H54 (cell line): ENCODE measurements at regions not wholly inside any gene's neighbourhood (a gene's known extent, or its start where the extent isn't known, plus 50 kb on each side); places are given as distances from the start of the nearest gene placed in this dataset.

Experiments used
- DNase-seq: peaks from one replicate; pipeline ENCODE4 v3.0.0; 2011; ENCODE audit warnings: low spot score, mixed read lengths; ENCODE audit not compliant: insufficient read length
- FAIRE-seq: peaks from 3 replicates; lab custom pipeline; 2011; peaks lifted over from hg19 to GRCh38; lab: Jason Lieb, UNC
- POLR2A ChIP-seq: IDR thresholded peaks from 2 replicates; pipeline ENCODE4 v1.6.1; 2011; ENCODE audit warnings: low read depth, mild to moderate bottlenecking, low read length

DNA sequence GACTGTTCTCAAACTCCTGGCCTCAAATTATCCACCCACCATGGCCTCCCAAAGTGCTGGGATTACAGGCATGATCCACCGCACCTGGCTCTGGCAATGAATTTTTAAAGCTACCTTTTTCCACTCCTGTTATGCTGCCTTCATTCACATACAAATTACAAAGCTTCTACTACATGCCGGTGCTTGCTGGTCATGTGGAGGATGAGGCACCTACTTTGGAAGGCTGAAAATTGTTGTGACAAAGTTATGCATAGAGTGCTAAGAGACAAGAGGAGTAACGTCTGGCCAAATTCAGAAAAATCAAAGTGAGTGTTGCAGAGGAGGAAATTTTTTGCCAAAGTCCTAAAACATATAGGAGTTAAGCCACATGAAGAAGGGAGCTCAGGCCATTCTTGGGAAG is 191.7 kb upstream of the PPFIA2 start:
- DNase-seq, result no peak
- FAIRE-seq, result no peak
- TF ChIP-seq POLR2A, result no peak

DNA sequence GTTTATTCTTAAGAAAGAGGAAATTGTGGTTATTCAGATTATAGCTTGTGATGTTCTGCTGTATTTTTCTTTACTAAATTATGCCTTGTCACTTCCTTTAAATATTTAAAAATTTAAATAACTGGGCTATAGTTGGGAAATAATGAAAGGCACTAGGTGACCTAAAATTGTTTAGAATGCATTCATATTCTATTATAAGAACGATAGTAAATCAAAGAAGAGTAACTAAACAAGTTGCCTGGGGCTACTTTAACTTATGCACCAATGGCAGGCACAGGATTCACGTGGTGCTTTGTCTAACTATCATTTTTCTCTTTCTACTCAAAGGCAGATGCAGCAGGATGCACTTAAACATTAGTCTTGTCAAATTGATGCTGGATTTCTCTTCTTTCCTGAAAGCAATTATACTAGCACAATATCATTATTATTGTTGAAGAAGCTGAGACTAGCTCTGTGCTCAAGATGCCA is 190.7 kb upstream of the PPFIA2 start:
- TF ChIP-seq POLR2A, result no peak
- FAIRE-seq (no peak), DNase-seq (no peak)

- TF ChIP-seq POLR2A, result no peak
- DNase-seq (no peak), FAIRE-seq (no peak)
These were observed 190.3 kb upstream of the PPFIA2 start for GRCh38 chr12:81949416-81949815.

- DNase-seq (no peak), FAIRE-seq (no peak)
- no peak for TF ChIP-seq POLR2A
These were observed 185.7 kb upstream of the PPFIA2 start for GRCh38 chr12:81944886-81945285.

DNA sequence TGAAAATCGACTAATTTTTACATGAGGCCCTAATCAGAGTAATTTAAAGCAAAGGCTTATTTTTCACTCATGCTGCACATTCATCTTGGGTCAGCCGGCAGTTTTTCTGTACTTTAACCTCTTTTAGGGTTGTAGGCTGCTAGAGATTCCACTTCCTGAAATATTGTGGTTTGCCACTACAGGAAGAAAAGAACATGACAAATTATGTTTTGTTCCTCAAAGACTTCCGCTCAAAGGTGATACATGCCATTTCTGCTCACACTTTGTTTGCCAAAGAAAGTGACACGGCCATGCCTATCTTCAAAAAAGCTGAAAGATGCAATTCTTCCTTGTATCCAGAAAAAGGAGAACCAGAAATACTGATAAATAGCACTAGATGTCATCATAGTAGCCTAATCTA is 183.4 kb upstream of the PPFIA2 start:
- FAIRE-seq (no peak), DNase-seq (no peak)
- no peak for TF ChIP-seq POLR2A

GRCh38 chr12:81930037-81930436 is 170.9 kb upstream of the PPFIA2 start:
- no peak for TF ChIP-seq POLR2A
- DNase-seq (no peak), FAIRE-seq (no peak)

DNA sequence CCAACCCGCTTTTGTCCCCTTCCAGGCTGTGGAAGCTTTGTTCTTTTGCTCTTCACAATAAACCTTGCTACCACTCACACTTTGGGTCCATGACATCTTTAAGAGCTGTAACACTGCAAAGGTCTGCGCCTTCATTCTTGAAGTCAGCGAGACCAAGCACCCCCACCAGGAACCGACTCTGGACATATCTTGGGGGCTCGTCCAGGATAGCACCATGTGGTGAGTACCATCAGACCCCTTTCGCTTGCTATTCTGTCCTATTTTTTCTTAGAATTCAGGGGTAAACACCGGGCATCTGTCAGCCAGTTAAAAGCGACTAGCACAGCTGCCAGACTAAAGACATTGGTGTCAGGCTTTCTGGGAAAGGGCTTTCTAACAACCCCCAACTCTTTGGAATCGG is 137.6 kb upstream of the PPFIA2 start:
- TF ChIP-seq POLR2A, result no peak
- FAIRE-seq (no peak), DNase-seq (no peak)

GRCh38 chr12:81888961-81889360 is 129.8 kb upstream of the PPFIA2 start:
- no peak for FAIRE-seq
- no peak for TF ChIP-seq POLR2A
- DNase-seq, result no peak

DNA sequence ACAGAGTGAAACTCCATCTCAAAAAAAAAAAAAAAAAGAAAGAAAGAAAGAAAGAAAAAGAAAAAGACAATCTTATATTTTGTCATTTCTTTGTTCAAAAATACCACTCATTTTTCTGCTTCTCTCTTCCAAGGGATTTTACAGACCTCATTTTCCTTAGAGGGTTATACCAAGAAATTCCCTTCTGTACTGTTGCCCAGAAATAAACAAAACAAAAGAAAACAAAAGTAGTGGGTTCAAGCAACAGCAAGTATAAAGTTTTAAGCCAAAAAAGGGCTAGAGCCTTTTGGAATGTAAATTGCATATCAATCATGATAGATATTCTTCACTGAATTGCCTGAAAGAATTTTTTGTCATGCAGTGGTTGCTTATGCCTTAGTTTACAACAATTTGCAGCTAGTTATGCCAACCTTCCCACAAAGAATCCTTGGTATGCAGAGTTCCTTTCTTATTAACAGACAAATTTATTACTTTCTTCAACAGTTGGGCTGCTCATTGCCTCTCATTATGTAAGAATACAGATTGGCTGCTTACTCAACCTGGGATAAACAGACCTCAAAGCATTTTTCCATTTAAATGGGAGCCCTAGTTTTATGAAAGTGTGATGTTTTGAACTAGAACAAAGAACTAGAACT is 129.1 kb upstream of the PPFIA2 start:
- TF ChIP-seq POLR2A, result no peak
- FAIRE-seq (no peak), DNase-seq (no peak)

GRCh38 chr12:81874586-81874985 is 115.4 kb upstream of the PPFIA2 start:
- FAIRE-seq (no peak), DNase-seq (no peak)
- no peak for TF ChIP-seq POLR2A

DNA sequence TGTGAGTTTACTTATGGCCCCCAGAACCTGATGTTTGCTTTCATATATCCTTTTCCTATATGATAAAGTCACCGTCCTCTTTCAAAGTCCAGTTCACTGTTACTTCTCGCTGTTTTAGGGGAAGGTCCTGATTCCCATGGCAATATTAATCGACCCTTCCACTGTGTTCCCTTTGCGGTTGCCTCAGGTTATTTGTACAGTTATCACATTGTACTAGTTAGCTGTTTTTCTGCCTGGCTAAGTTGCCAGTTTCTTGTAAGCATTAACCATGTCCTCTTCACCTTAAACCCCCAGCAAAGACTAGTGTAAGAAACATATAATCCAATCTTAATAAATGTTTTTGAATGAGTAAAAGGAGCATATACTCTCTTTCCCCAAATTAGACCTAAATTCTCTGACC is 115.0 kb upstream of the PPFIA2 start:
- no peak for DNase-seq
- FAIRE-seq, result no peak
- no peak for TF ChIP-seq POLR2A

DNA sequence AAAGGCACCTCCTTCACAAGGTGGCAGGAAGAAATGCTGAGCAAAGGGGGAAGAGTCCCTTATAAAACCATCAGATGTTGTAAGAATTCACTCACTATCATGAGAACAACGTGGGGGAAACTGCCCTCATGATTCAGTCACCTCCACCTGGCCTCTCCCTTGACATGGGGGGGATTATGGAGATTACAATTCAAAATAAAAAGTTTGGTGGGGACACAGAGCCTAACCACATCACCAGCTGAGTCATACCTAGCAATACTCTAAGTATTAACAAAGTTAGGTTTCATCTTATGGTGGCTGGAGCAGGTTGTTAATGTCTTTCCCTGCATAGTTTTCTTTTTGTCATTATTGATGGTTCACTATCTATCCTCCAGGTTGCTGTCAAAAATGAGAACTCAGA is 113.2 kb upstream of the PPFIA2 start:
- FAIRE-seq, result no peak
- no peak for DNase-seq
- TF ChIP-seq POLR2A, result no peak

- TF ChIP-seq POLR2A, result no peak
- DNase-seq (no peak), FAIRE-seq (no peak)
These were observed 106.9 kb upstream of the PPFIA2 start for GRCh38 chr12:81866081-81866480.

DNA sequence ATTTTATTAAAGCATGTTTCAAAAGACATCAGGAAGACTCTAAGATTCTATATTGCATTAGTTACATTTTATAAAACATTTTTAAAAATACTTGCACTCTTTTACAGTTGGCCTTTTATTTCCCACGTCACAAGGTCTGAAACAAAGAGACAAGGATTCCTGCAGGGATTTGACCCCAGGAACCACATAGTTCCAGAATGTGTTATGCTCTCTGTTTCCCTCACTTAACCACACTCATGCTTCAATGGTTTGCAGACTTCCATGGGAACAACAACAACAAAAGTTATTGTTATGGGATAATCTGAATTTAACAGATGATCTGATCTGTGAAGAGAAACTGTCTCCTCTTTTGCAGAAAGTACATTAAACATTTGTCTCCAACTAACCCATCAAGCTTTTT is 104.3 kb upstream of the PPFIA2 start:
- FAIRE-seq (no peak), DNase-seq (no peak)
- TF ChIP-seq POLR2A, result no peak

DNA sequence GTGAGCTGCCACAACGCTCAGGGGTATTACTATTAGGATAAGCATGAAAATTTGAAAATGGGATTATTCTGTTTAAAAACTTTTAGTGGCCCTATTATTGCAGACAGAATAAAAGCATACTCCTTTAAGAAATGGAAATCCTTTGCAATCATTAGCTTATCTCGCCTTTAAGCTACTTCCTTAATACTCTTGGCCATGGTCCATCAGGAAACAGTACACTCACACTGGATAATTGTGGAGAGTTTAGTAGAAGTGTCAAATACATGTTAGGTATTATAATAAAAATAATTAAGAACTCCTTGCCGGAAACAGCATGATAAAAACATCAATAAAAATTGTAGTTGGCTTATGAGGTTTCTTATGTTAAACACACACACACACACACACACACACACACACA is 100.4 kb upstream of the PPFIA2 start:
- no peak for TF ChIP-seq POLR2A
- DNase-seq (no peak), FAIRE-seq (no peak)
